Fibroblast of the conjunctiva (primary cell): ENCODE measurements at regions not wholly inside any gene's neighbourhood (a gene's known extent, or its start where the extent isn't known, plus 50 kb on each side); places are given as distances from the start of the nearest gene placed in this dataset.
A peak's percentile ranks its signal among the peaks of the same experiment; 100 is the strongest.

ENCODE experiments used
- DNase-seq: peaks from one replicate; pipeline ENCODE4 v3.0.0-alpha.2; 2010; ENCODE audit warnings: low read depth

GRCh38 chr10:29117781-29118180 lies 171.1 kb upstream of the LYZL1 start:
- DNase-seq, result no peak

- DNase-seq, result no peak
Observed at GRCh38 chr10:29119374-29119773, 169.5 kb upstream of the LYZL1 start.

- DNase-seq, result no peak
Observed at GRCh38 chr10:29120216-29120615, 168.7 kb upstream of the LYZL1 start.

- DNase-seq, result no peak
Observed at GRCh38 chr10:29124864-29125263, 164.0 kb upstream of the LYZL1 start.

GRCh38 chr10:29127037-29127700 lies 161.7 kb upstream of the LYZL1 start:
- no peak for DNase-seq

GRCh38 chr10:29127731-29128130 lies 161.1 kb upstream of the LYZL1 start:
- no peak for DNase-seq

GRCh38 chr10:29130190-29130673 lies 158.6 kb upstream of the LYZL1 start:
- DNase-seq, result no peak

- no peak for DNase-seq
Observed at GRCh38 chr10:29131952-29132547, 156.8 kb upstream of the LYZL1 start.

GRCh38 chr10:29132551-29133111 lies 156.2 kb upstream of the LYZL1 start:
- DNase-seq, result peak; percentile 20

GRCh38 chr10:29135337-29135736 lies 153.5 kb upstream of the LYZL1 start:
- no peak for DNase-seq

- no peak for DNase-seq
Observed at GRCh38 chr10:29136411-29136810, 152.5 kb upstream of the LYZL1 start.

GRCh38 chr10:29140151-29140550 lies 148.7 kb upstream of the LYZL1 start:
- DNase-seq, result no peak

- DNase-seq, result peak; percentile 69
Observed at GRCh38 chr10:29140991-29141390, 147.9 kb upstream of the LYZL1 start.

- DNase-seq, result no peak
Observed at GRCh38 chr10:29141761-29142160, 147.1 kb upstream of the LYZL1 start.

- no peak for DNase-seq
Observed at GRCh38 chr10:29142516-29143314, 146.2 kb upstream of the LYZL1 start.

GRCh38 chr10:29144126-29144525 lies 144.7 kb upstream of the LYZL1 start:
- no peak for DNase-seq

GRCh38 chr10:29146311-29147100 lies 142.4 kb upstream of the LYZL1 start:
- DNase-seq, result no peak

- DNase-seq, result no peak
Observed at GRCh38 chr10:29150010-29150409, 138.9 kb upstream of the LYZL1 start.

- no peak for DNase-seq
Observed at GRCh38 chr10:29151005-29151404, 137.9 kb upstream of the LYZL1 start.

- no peak for DNase-seq
Observed at GRCh38 chr10:29157321-29157720, 131.5 kb upstream of the LYZL1 start.

- no peak for DNase-seq
Observed at GRCh38 chr10:29158066-29158465, 130.8 kb upstream of the LYZL1 start.

- no peak for DNase-seq
Observed at GRCh38 chr10:29160150-29160617, 128.7 kb upstream of the LYZL1 start.
